ENCODE measurements at regions not wholly inside any gene's neighbourhood (a gene's known extent, or its start where the extent isn't known, plus 50 kb on each side); places are given as distances from the start of the nearest gene placed in this dataset.

- H3K27ac Mint-ChIP-seq: no peak overlapping the region
- Histone ChIP-seq H3K27ac (ENCODE audit: low read depth in 1 of 2, low read length in 2 of 2) (no peak overlapping the region), H3K4me1 (ENCODE audit: insufficient read depth, low read length) (no peaks in the 10 kb centered on the region), H3K4me3 (ENCODE audit: low read length) (no peak overlapping the region), H3K27me3 (ENCODE audit: control insufficient read depth in 1 of 2, insufficient read depth in 2 of 2, low read length in 2 of 2) (no peaks in the 10 kb centered on the region), H3K9me3 (ENCODE audit: control insufficient read depth in 1 of 2, insufficient read depth in 1 of 2, low read length in 2 of 2) (peaks cover 0 to 4% of the 10 kb centered on the region in 2 experiments), H3K36me3 (ENCODE audit: insufficient read depth, low read length) (no peaks in the 10 kb centered on the region)
- TF ChIP-seq CTCF (IDR thresholded peaks at IDR 0.05): no peak
- H3K4me1 Mint-ChIP-seq (ENCODE audit: low read depth): no peaks in the 10 kb centered on the region
- H3K27me3 Mint-ChIP-seq: no peaks in the 10 kb centered on the region
- H3K9me3 Mint-ChIP-seq: no peaks in the 10 kb centered on the region
- ChIA-PET POLR2A (interaction anchor here (0.6 kb wide), 1 partner anchor 29 kb away, joined by 3 read pairs; no protein-coding TSS in a partner anchor), CTCF (interaction anchor here (1.0 kb wide), 1 partner anchor 15 kb away, joined by 3 read pairs; no protein-coding TSS in a partner anchor)
- H3K36me3 Mint-ChIP-seq (ENCODE audit: low read depth): no peaks in the 10 kb centered on the region
- intact Hi-C loops (cut with DNase I, micrococcal nuclease): no loop called here
- H3K4me3 Mint-ChIP-seq: no peak overlapping the region
- ATAC-seq (ENCODE audit: poor library complexity) (no peak), DNase-seq (no peak)
Measured at GRCh38 chr1:82386365-82387011, 585.8 kb downstream of the ADGRL2 start.

GRCh38 chr1:82384776-82385175 lies 584.0 kb downstream of the ADGRL2 start:
- no peak overlapping the region for H3K4me3 ChIP-seq (ENCODE audit: low read length)
- DNase-seq: no peak
- peaks cover 0 to 4% of the 10 kb centered on the region in 2 experiments for H3K9me3 ChIP-seq (ENCODE audit: control insufficient read depth in 1 of 2, insufficient read depth in 1 of 2, low read length in 2 of 2)
- Mint-ChIP-seq H3K27ac (no peak overlapping the region), H3K4me3 (no peak overlapping the region), H3K27me3 (no peaks in the 10 kb centered on the region), H3K9me3 (peaks cover 2% of the 10 kb centered on the region), H3K36me3 (ENCODE audit: low read depth) (no peaks in the 10 kb centered on the region), H3K4me1 (ENCODE audit: low read depth) (no peaks in the 10 kb centered on the region)
- ChIA-PET CTCF (no interaction called here), POLR2A (no interaction called here)
- H3K27me3 ChIP-seq (ENCODE audit: control insufficient read depth in 1 of 2, insufficient read depth in 2 of 2, low read length in 2 of 2): no peaks in the 10 kb centered on the region
- no peak for ATAC-seq (ENCODE audit: poor library complexity)
- no peak overlapping the region for H3K27ac ChIP-seq (ENCODE audit: low read depth in 1 of 2, low read length in 2 of 2)
- no peaks in the 10 kb centered on the region for H3K4me1 ChIP-seq (ENCODE audit: insufficient read depth, low read length)
- H3K36me3 ChIP-seq (ENCODE audit: insufficient read depth, low read length): no peaks in the 10 kb centered on the region
- TF ChIP-seq CTCF (IDR thresholded peaks at IDR 0.05): no peak
- intact Hi-C loops (cut with DNase I, micrococcal nuclease): no loop called here

- DNase-seq: no peak
- intact Hi-C loops (cut with DNase I, micrococcal nuclease): no loop called here
- H3K27ac Mint-ChIP-seq: no peak overlapping the region
Measured at GRCh38 chr1:82377201-82377884, 576.6 kb downstream of the ADGRL2 start.

More at GRCh38 chr1:82377201-82377884, 576.6 kb downstream of the ADGRL2 start:
- H3K4me1 ChIP-seq (ENCODE audit: insufficient read depth, low read length): no peaks in the 10 kb centered on the region
- Mint-ChIP-seq H3K4me1 (ENCODE audit: low read depth) (no peaks in the 10 kb centered on the region), H3K36me3 (ENCODE audit: low read depth) (no peaks in the 10 kb centered on the region), H3K9me3 (peaks cover 2% of the 10 kb centered on the region), H3K27me3 (no peaks in the 10 kb centered on the region), H3K4me3 (no peak overlapping the region)
- H3K9me3 ChIP-seq (ENCODE audit: control insufficient read depth in 1 of 2, insufficient read depth in 1 of 2, low read length in 2 of 2): no peaks in the 10 kb centered on the region
- ChIA-PET CTCF (no interaction called here), POLR2A (no interaction called here)
- no peak overlapping the region for H3K27ac ChIP-seq (ENCODE audit: low read depth in 1 of 2, low read length in 2 of 2)
- TF ChIP-seq CTCF (IDR thresholded peaks at IDR 0.05): no peak
- H3K27me3 ChIP-seq (ENCODE audit: control insufficient read depth in 1 of 2, insufficient read depth in 2 of 2, low read length in 2 of 2): no peaks in the 10 kb centered on the region
- H3K36me3 ChIP-seq (ENCODE audit: insufficient read depth, low read length): no peaks in the 10 kb centered on the region
- no peak for ATAC-seq (ENCODE audit: poor library complexity)
- H3K4me3 ChIP-seq (ENCODE audit: low read length): no peak overlapping the region
